RWPE1 (cell line): ENCODE measurements at regions not wholly inside any gene's neighbourhood (a gene's known extent, or its start where the extent isn't known, plus 50 kb on each side); places are given as distances from the start of the nearest gene placed in this dataset.

ENCODE experiments used
- CTCF ChIA-PET: fragments of 350-600 bp; sonication (Branson Sonifier 250); formaldehyde crosslinking; extraction: SDS; loops from one replicate; lab custom pipeline; 2021; lab: Yijun Ruan, JAX
- POLR2A ChIA-PET: fragments of 400-600 bp; formaldehyde crosslinking; extraction: SDS; loops from one replicate; lab custom pipeline; 2020; ENCODE audit warnings: antibody characterized with exemption; ENCODE audit not compliant: low non-redundant PET; lab: Yijun Ruan, JAX
- DNase-seq: peaks from one replicate; pipeline ENCODE4 v3.0.0; 2012; ENCODE audit warnings: low spot score
- H3K27ac ChIP-seq: fragments of 450-650 bp; 2 replicates; pipeline ENCODE4 v1.5.1; 2017
- TF ChIP-seq, protein P1 (sequence below): fragments of 450-650 bp; conservative IDR thresholded peaks from 2 replicates; pipeline ENCODE4 v1.5.1; 2017; ENCODE audit warnings: low read depth, mild to moderate bottlenecking

DNA sequence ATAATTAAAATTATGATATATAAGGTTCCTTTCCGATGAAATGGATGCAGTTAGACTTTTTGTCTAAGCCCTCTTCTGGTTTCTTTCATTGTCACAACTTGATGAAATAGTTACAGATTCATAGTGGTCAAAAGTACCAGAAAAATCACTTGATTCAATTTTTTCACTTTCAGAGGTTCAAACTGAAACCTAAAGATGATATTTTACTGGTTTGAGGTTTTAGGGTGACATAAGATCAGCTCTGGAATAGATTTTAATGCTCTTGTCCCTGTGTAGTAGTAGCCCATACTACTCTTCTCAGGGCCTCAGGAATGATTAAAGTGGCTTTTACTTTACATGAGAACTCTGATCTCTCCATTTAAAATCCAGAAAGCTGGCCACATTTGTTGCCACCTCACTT, 479.1 kb upstream of the ZNF717 start:
- ChIA-PET POLR2A (no interaction called here), CTCF (no interaction called here)
- no peak overlapping the region for H3K27ac ChIP-seq
- DNase-seq, result no peak
- TF ChIP-seq, protein P1, sequence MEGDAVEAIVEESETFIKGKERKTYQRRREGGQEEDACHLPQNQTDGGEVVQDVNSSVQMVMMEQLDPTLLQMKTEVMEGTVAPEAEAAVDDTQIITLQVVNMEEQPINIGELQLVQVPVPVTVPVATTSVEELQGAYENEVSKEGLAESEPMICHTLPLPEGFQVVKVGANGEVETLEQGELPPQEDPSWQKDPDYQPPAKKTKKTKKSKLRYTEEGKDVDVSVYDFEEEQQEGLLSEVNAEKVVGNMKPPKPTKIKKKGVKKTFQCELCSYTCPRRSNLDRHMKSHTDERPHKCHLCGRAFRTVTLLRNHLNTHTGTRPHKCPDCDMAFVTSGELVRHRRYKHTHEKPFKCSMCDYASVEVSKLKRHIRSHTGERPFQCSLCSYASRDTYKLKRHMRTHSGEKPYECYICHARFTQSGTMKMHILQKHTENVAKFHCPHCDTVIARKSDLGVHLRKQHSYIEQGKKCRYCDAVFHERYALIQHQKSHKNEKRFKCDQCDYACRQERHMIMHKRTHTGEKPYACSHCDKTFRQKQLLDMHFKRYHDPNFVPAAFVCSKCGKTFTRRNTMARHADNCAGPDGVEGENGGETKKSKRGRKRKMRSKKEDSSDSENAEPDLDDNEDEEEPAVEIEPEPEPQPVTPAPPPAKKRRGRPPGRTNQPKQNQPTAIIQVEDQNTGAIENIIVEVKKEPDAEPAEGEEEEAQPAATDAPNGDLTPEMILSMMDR, result no peak

DNA sequence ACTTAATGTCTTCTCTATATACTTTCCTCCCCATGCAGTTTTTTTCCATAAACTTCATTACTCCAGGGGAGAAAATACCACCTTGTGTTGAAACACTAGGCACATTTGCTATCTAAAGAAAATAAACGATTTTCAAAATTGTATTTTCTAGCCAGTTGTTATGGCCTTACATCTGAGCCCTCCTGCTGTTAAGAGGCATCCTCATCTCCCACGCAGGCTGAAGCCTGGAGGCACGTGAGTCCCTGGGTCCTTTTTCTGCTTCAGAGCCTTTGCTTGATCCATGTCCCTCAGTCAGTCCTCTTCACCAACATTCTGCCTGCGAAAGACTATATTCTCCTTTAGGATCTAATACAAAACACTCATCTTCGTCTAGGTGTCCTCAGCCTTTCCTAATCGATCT, 479.6 kb upstream of the ZNF717 start:
- no peak overlapping the region for H3K27ac ChIP-seq
- no peak for DNase-seq
- ChIA-PET CTCF (no interaction called here), POLR2A (no interaction called here)
- TF ChIP-seq, protein P1, result no peak

DNA sequence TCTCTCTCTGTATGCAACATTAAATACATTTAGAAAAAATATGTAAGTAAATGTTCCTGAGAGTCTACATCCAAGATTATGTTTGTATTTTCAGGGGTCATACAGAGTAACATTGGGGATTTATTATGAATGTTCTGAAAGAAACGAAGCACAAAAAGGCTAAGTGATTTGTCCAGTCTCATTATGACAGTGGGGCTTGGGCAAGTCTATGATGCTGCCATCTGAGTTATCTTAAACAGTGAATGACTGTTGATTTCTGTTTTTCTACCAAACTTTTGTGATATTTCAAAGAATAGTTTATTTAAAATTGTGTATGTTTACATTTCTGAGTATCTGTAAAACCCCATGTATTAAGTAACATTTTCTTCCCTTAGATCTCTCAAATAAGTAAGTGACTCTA, 481.2 kb upstream of the ZNF717 start:
- H3K27ac ChIP-seq, result no peak overlapping the region
- ChIA-PET CTCF (no interaction called here), POLR2A (no interaction called here)
- TF ChIP-seq, protein P1, result no peak
- DNase-seq, result no peak

DNA sequence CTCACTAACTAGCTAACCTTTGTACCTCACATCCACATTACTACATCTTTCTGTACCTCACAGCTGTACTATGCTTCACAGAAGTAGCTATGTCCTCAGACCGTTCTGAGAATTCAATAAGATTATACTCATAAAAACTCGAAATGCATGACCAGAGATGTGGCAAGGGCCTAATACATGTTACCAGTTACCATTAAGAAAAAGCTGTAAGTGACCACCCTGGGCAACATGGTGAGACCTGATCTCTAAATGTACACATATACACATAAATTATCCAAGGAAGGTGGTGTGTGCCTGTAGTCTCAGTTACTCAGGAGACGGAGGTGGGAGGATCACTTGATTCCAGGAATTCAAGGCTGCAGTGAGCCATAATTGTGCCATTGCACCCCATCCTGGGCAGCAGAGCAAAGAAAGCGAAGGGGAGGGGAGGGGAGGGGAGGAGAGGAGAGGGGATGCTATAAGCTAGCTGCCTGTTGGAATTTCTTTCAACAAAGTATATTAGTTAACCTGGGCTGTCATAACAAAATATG, 482.6 kb upstream of the ZNF717 start:
- H3K27ac ChIP-seq, result no peak overlapping the region
- no peak for DNase-seq
- POLR2A ChIA-PET, result no interaction called here
- CTCF ChIA-PET, result no interaction called here
- TF ChIP-seq, protein P1, result no peak

DNA sequence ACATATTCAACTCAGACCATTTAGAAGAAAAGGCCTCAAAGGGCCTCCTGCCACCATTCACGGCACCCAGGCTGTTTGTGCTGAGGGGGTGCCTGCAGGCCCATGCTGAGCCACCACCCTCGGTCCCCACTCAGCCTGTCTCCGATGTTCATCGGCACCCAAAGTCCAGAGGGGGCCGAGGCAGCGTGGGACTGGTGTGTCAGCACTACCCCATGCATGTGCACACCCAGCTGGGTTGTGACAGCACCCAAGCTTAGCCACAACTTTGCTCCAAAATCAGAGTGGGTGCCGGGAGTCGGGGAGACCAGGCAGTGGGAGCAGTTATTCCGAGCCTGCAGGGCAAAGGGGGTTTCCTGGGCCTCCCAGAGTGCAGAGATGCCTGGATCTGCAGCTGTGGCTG, 508.5 kb upstream of the ZNF717 start:
- POLR2A ChIA-PET, result no interaction called here
- CTCF ChIA-PET, result no interaction called here

DNA sequence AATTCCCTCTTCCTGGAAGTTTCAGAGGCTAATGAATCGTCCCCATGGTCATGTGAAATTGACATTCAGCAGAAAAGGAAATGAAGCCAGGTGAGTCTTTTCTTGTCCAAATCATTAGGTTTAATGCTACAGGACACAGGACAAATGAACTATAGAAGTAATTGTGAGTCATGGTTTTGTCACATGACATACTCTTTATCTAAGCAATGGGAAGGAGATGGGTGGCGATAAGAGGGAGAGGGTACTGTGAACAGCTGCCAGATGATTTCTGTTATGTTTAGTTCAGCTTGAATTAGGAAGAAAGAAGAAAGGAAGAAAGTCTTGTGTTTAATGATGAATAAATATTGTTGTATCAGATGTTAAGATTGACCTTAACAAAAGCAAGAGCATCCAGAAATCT, 515.4 kb upstream of the ZNF717 start:
- ChIA-PET POLR2A (no interaction called here), CTCF (no interaction called here)
- TF ChIP-seq, protein P1, result no peak
- no peak overlapping the region for H3K27ac ChIP-seq
- no peak for DNase-seq

More for the DNA sequence above, 508.5 kb upstream of the ZNF717 start:
- TF ChIP-seq, protein P1, result no peak
- DNase-seq, result no peak
- H3K27ac ChIP-seq, result no peak overlapping the region
